ENCODE measurements at regions not wholly inside any gene's neighbourhood (a gene's known extent, or its start where the extent isn't known, plus 50 kb on each side); places are given as distances from the start of the nearest gene placed in this dataset.

DNA sequence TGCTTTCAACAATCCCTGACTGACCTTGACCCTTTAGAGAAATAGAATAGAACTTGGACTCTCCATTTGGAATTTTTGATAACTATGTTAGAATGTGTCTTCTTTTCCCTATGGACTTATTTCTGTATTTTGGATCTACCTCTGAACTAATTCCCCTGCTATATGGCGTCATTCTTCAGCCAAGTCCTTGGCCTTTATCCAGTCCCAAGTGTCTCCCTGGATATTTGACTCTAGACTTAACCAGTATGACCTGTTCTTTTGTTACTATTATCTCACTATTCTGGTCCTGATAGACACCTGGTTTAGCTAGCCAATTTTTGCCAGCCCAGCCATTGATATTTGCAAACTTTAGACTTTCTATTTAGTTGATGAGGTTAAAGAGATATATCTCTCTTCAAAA lies 186.8 kb downstream of the KCNS3 start:
- 43% methylated on average over 1 of the region's 1 CpG for WGBS
- Histone ChIP-seq H3K27ac (ENCODE audit: low read depth in 1 of 2, low read length in 1 of 2) (no peak overlapping the region), H3K36me3 (ENCODE audit: control insufficient read depth in 2 of 2, insufficient read depth in 2 of 2, low read length in 1 of 2) (no peaks in the 10 kb centered on the region), H3K9me3 (ENCODE audit: control insufficient read depth in 2 of 2, insufficient read depth in 1 of 2, low read length in 1 of 2) (no peaks in the 10 kb centered on the region), H3K4me1 (ENCODE audit: control insufficient read depth in 2 of 2, insufficient read depth in 2 of 2, low read length in 2 of 2) (no peaks in the 10 kb centered on the region), H3K4me3 (ENCODE audit: low read length in 2 of 2) (no peak overlapping the region), H3K27me3 (ENCODE audit: control insufficient read depth in 2 of 2, insufficient read depth in 1 of 2, low read length in 1 of 2) (no peaks in the 10 kb centered on the region)
- no peak for DNase-seq (ENCODE audit: low read depth in 6 of 9, low spot score in 9 of 9)

DNA sequence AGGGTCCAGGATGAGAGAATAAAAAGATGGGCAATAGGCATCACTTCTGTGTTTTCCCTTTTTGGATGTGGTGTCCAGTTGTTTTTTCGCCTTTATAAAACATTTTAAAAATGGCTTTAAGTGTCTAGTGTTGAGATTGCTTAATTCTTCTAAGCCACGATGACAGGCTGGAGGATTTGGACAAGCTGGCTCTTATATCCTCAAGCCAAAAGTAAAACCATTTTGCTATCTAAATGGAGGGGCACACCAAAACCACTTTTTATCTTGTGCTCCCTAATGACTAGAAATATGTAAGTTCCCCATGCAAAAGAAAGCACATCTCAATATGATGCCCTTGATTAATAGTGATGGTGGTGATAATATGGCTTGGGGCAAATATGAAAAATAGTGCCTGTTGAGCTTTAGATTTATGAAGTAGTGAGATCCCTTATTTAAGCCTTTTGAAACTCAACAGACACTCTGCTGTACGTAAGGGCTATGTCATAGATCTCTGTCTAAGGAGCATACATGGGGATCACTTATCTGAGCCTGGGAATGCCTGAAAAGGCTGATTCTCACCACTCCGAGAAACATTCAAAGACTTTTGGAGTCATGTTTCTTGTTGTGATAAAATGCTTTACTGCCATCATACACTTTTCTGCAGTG lies 185.5 kb downstream of the KCNS3 start:
- Histone ChIP-seq H3K4me3 (ENCODE audit: low read length in 2 of 2) (no peak overlapping the region), H3K27ac (ENCODE audit: low read depth in 1 of 2, low read length in 1 of 2) (no peak overlapping the region), H3K36me3 (ENCODE audit: control insufficient read depth in 2 of 2, insufficient read depth in 2 of 2, low read length in 1 of 2) (no peaks in the 10 kb centered on the region), H3K27me3 (ENCODE audit: control insufficient read depth in 2 of 2, insufficient read depth in 1 of 2, low read length in 1 of 2) (no peaks in the 10 kb centered on the region), H3K9me3 (ENCODE audit: control insufficient read depth in 2 of 2, insufficient read depth in 1 of 2, low read length in 1 of 2) (no peaks in the 10 kb centered on the region), H3K4me1 (ENCODE audit: control insufficient read depth in 2 of 2, insufficient read depth in 2 of 2, low read length in 2 of 2) (no peaks in the 10 kb centered on the region)
- DNase-seq (ENCODE audit: low read depth in 6 of 9, low spot score in 9 of 9), result no peak
- WGBS, result 92% methylated on average over 4 of the region's 4 CpGs

DNA sequence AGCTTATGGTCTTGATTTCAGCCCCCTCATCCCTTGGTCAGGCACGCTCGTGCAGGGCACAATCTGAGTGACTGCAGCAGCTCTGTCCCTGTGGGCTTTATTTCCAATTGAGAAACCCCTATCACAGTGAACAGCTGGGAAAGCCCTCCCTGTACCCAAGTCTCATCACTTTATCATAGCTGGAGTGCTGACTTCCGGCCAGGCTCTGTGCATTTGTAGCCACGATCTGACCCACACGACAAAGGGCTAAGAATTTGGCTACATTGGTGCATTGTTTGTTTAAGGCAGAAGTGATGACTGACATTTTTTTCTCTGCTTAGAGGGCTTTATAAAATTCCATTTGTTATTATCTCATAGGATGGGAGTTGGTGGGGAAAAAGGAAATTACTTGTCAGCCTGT lies 184.4 kb downstream of the KCNS3 start:
- no peaks in the 10 kb centered on the region for H3K36me3 ChIP-seq (ENCODE audit: control insufficient read depth in 2 of 2, insufficient read depth in 2 of 2, low read length in 1 of 2)
- no peak overlapping the region for H3K4me3 ChIP-seq (ENCODE audit: low read length in 2 of 2)
- WGBS, result 78% methylated on average over 5 of the region's 5 CpGs
- DNase-seq (ENCODE audit: low read depth in 6 of 9, low spot score in 9 of 9), result no peak
- H3K4me1 ChIP-seq (ENCODE audit: control insufficient read depth in 2 of 2, insufficient read depth in 2 of 2, low read length in 2 of 2), result no peaks in the 10 kb centered on the region
- H3K27ac ChIP-seq (ENCODE audit: low read depth in 1 of 2, low read length in 1 of 2), result no peak overlapping the region
- H3K9me3 ChIP-seq (ENCODE audit: control insufficient read depth in 2 of 2, insufficient read depth in 1 of 2, low read length in 1 of 2), result no peaks in the 10 kb centered on the region
- H3K27me3 ChIP-seq (ENCODE audit: control insufficient read depth in 2 of 2, insufficient read depth in 1 of 2, low read length in 1 of 2), result no peaks in the 10 kb centered on the region

DNA sequence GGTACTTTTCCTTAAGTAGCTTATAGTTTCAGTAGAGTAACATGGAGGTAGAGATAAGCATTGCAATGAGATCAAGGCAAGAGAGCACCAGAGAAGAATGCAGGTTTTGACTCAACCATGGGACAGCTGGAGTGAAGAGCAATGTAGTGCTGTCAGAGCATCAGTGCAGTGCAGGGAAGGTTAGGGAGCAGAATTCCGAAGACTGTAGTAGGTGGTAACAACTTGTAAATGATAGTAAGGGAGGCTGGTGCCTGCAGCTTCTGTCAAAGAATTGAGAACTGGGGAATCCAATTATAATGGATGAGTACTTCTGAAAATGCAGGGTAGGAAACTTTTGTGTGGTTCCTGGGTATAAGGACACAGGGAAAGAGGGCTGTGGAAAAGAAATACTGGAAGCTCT lies 183.2 kb downstream of the KCNS3 start:
- no peak overlapping the region for H3K4me3 ChIP-seq (ENCODE audit: low read length in 2 of 2)
- no peaks in the 10 kb centered on the region for H3K9me3 ChIP-seq (ENCODE audit: control insufficient read depth in 2 of 2, insufficient read depth in 1 of 2, low read length in 1 of 2)
- no peak overlapping the region for H3K27ac ChIP-seq (ENCODE audit: low read depth in 1 of 2, low read length in 1 of 2)
- H3K36me3 ChIP-seq (ENCODE audit: control insufficient read depth in 2 of 2, insufficient read depth in 2 of 2, low read length in 1 of 2), result no peaks in the 10 kb centered on the region
- no peak for DNase-seq (ENCODE audit: low read depth in 6 of 9, low spot score in 9 of 9)
- H3K4me1 ChIP-seq (ENCODE audit: control insufficient read depth in 2 of 2, insufficient read depth in 2 of 2, low read length in 2 of 2), result no peaks in the 10 kb centered on the region
- 93% methylated on average over 1 of the region's 1 CpG for WGBS
- H3K27me3 ChIP-seq (ENCODE audit: control insufficient read depth in 2 of 2, insufficient read depth in 1 of 2, low read length in 1 of 2), result no peaks in the 10 kb centered on the region

DNA sequence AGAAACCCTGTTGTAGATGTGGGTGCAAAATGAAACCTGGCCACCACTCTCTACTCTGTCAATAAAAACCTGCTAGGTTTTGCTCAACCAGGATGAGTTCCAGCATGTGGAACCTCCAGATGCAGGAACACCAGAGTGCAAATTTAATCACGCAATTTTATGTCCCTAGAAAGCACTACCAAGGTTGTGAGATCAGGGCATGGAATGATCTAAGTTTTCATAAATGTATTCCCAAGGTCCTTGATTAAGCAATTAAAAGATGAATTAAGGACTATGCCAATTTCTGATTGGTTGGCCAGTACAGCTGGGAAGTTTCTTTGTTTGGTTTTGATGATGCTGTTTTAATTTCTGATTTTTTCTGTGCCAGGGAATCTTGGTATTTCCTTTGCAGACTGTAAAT lies 179.2 kb downstream of the KCNS3 start:
- no peaks in the 10 kb centered on the region for H3K27me3 ChIP-seq (ENCODE audit: control insufficient read depth in 2 of 2, insufficient read depth in 1 of 2, low read length in 1 of 2)
- no peak for DNase-seq (ENCODE audit: low read depth in 6 of 9, low spot score in 9 of 9)
- 96% methylated on average over 1 of the region's 1 CpG for WGBS
- H3K4me3 ChIP-seq (ENCODE audit: low read length in 2 of 2), result no peak overlapping the region
- no peaks in the 10 kb centered on the region for H3K36me3 ChIP-seq (ENCODE audit: control insufficient read depth in 2 of 2, insufficient read depth in 2 of 2, low read length in 1 of 2)
- no peaks in the 10 kb centered on the region for H3K9me3 ChIP-seq (ENCODE audit: control insufficient read depth in 2 of 2, insufficient read depth in 1 of 2, low read length in 1 of 2)
- H3K4me1 ChIP-seq (ENCODE audit: control insufficient read depth in 2 of 2, insufficient read depth in 2 of 2, low read length in 2 of 2), result no peaks in the 10 kb centered on the region
- H3K27ac ChIP-seq (ENCODE audit: low read depth in 1 of 2, low read length in 1 of 2), result no peak overlapping the region

DNA sequence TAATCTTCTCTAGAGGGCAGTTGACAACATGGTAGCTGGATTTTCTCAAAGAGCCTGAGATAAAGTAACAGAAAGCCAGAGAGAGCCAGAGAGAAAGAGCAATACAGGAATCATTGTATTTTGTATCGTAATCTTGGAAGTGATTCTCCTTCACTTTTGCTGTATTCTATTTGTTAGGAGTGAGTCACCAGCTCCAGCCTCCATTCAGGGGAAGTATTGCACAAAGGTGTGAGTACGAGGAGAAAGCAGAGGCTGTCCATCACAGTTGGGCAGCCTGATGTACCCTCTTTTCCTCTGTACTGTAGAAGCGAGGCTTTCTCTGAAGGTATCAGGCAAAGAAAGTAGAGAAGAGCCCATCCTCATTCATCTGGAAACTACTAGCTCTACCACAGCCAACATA lies 176.8 kb downstream of the KCNS3 start:
- H3K9me3 ChIP-seq (ENCODE audit: control insufficient read depth in 2 of 2, insufficient read depth in 1 of 2, low read length in 1 of 2), result no peaks in the 10 kb centered on the region
- no peak overlapping the region for H3K4me3 ChIP-seq (ENCODE audit: low read length in 2 of 2)
- H3K27ac ChIP-seq (ENCODE audit: low read depth in 1 of 2, low read length in 1 of 2), result no peak overlapping the region
- no peak for DNase-seq (ENCODE audit: low read depth in 6 of 9, low spot score in 9 of 9)
- H3K27me3 ChIP-seq (ENCODE audit: control insufficient read depth in 2 of 2, insufficient read depth in 1 of 2, low read length in 1 of 2), result no peaks in the 10 kb centered on the region
- 90% methylated on average over 3 of the region's 3 CpGs for WGBS
- no peaks in the 10 kb centered on the region for H3K4me1 ChIP-seq (ENCODE audit: control insufficient read depth in 2 of 2, insufficient read depth in 2 of 2, low read length in 2 of 2)
- no peaks in the 10 kb centered on the region for H3K36me3 ChIP-seq (ENCODE audit: control insufficient read depth in 2 of 2, insufficient read depth in 2 of 2, low read length in 1 of 2)

DNA sequence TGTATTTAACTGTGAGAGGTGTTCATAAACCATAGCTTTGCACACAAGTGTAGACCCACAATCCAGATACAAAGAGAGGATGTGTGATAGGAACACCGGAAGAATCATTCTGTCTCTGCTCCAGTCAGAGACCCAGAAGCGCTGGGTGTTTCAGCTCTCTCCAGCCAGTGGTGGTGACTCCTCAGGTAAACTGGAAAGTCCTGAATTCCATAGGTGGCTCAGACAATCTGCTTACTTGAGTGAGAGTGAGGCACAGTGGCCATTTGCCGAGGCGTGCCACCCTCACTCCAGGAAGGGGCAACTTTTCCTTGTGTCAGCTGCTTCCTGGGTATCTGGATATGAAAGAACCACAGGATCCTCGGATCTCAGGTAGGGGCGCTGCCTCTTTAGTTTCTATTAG lies 171.5 kb downstream of the KCNS3 start:
- Histone ChIP-seq H3K4me3 (ENCODE audit: low read length in 2 of 2) (no peak overlapping the region), H3K27me3 (ENCODE audit: control insufficient read depth in 2 of 2, insufficient read depth in 1 of 2, low read length in 1 of 2) (no peaks in the 10 kb centered on the region), H3K27ac (ENCODE audit: low read depth in 1 of 2, low read length in 1 of 2) (no peak overlapping the region), H3K9me3 (ENCODE audit: control insufficient read depth in 2 of 2, insufficient read depth in 1 of 2, low read length in 1 of 2) (peaks cover 0 to 4% of the 10 kb centered on the region in 2 donors), H3K4me1 (ENCODE audit: control insufficient read depth in 2 of 2, insufficient read depth in 2 of 2, low read length in 2 of 2) (no peaks in the 10 kb centered on the region), H3K36me3 (ENCODE audit: control insufficient read depth in 2 of 2, insufficient read depth in 2 of 2, low read length in 1 of 2) (no peaks in the 10 kb centered on the region)
- no peak for DNase-seq (ENCODE audit: low read depth in 6 of 9, low spot score in 9 of 9)
- WGBS, result 92% methylated on average over 6 of the region's 6 CpGs

DNA sequence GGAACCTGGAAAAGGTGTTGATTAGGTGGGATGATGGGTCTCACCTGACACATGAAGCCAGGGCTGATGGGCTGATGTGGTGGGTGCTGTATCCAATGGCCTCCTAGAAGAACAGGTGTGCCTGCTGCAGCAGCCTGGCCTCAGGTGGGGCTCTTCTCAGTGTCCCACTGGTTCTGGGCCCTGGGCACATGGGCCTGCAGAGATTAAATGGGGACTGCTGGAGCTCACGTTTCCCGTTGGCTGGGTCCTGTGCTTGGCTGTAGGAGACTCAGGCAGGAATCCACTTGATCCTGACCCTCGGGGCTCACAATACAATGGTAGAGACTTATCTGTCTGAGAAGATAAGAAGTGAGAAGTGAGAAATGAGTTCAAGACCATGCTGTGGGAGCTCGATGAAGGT lies 170.9 kb downstream of the KCNS3 start:
- no peak overlapping the region for H3K27ac ChIP-seq (ENCODE audit: low read depth in 1 of 2, low read length in 1 of 2)
- 84% methylated on average over 4 of the region's 4 CpGs for WGBS

DNA sequence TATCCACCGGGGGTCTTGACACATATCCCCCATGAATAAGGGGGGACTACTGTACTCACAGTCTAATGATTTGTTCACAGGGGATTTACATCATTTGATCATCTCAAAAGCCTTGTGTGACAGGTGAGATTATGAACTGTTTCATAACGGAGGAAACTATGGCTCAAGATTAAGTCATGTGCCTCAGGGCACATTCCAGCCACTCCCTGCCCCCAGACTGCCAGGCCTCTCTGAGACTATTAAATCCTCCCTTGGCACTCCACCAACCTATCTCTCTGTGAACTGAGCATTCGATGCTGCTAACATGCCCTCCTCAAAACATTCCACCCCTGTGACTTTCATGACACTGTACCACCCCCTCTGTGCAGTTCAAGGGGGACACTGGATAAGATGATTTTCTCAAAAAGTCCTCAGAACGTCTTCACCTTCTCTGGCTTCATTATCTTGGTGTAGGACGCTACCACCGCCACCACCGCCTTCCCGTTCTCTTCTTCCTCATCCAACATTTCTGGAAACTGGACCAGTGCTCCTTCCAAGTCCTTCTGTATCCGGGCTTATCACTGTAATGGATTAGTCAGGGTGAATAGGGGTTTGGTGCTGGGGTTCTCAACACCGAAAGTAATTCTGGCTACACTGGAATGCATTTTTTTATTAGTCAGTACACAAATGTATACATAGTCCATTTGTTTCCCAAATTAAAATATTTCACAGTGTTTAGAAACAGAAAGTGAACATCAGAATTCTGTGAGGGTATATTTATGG lies 169.6 kb downstream of the KCNS3 start:
- H3K4me3 ChIP-seq (ENCODE audit: low read length in 2 of 2), result no peak overlapping the region
- H3K27me3 ChIP-seq (ENCODE audit: control insufficient read depth in 2 of 2, insufficient read depth in 1 of 2, low read length in 1 of 2), result no peaks in the 10 kb centered on the region
- H3K4me1 ChIP-seq (ENCODE audit: control insufficient read depth in 2 of 2, insufficient read depth in 2 of 2, low read length in 2 of 2), result no peaks in the 10 kb centered on the region
- WGBS, result 90% methylated on average over 10 of the region's 10 CpGs
- H3K9me3 ChIP-seq (ENCODE audit: control insufficient read depth in 2 of 2, insufficient read depth in 1 of 2, low read length in 1 of 2), result peaks cover 0 to 4% of the 10 kb centered on the region in 2 donors
- no peak for DNase-seq (ENCODE audit: low read depth in 6 of 9, low spot score in 9 of 9)
- H3K27ac ChIP-seq (ENCODE audit: low read depth in 1 of 2, low read length in 1 of 2), result no peak overlapping the region
- H3K36me3 ChIP-seq (ENCODE audit: control insufficient read depth in 2 of 2, insufficient read depth in 2 of 2, low read length in 1 of 2), result no peaks in the 10 kb centered on the region

More for the DNA sequence above, 170.9 kb downstream of the KCNS3 start:
- Histone ChIP-seq H3K4me3 (ENCODE audit: low read length in 2 of 2) (no peak overlapping the region), H3K36me3 (ENCODE audit: control insufficient read depth in 2 of 2, insufficient read depth in 2 of 2, low read length in 1 of 2) (no peaks in the 10 kb centered on the region), H3K4me1 (ENCODE audit: control insufficient read depth in 2 of 2, insufficient read depth in 2 of 2, low read length in 2 of 2) (no peaks in the 10 kb centered on the region), H3K9me3 (ENCODE audit: control insufficient read depth in 2 of 2, insufficient read depth in 1 of 2, low read length in 1 of 2) (peaks cover 0 to 4% of the 10 kb centered on the region in 2 donors), H3K27me3 (ENCODE audit: control insufficient read depth in 2 of 2, insufficient read depth in 1 of 2, low read length in 1 of 2) (no peaks in the 10 kb centered on the region)
- no peak for DNase-seq (ENCODE audit: low read depth in 6 of 9, low spot score in 9 of 9)

Data from thymus (tissue), 11 donors.